Germinal center (tissue), 1 donor: ENCODE measurements at regions not wholly inside any gene's neighbourhood (a gene's known extent, or its start where the extent isn't known, plus 50 kb on each side); places are given as distances from the start of the nearest gene placed in this dataset.
"Not testable (repeated sequence)": the region's sequence is repeated elsewhere in the genome, so short reads cannot be mapped to it uniquely, and the experiment has no call there.

Experiments
- DNase-seq: peaks from one replicate; pipeline ENCODE4 v3.0.0; 2012; ENCODE audit warnings: mixed read lengths, low spot score

GRCh38 chr7:131052285-131052904, 275.3 kb upstream of the MKLN1 start:
- DNase-seq, result no peak

DNA sequence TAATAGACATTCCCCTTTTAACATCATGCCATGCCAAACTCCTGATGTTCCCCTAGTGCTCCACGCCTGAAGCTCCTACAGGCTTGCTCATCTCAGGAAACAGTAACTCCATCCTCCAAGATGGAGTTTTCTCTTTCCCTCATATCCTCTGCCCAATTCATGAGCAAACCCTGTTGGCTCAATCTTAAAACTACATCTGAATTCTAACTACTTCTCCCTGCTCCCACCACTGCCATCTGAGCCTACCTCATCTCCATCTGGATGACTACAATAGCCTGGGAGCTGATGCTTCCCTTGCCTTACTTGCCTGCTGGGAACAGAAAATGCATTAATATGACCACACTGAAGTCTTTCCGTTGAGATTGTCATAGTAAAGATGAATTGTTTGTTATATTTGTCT, 271.7 kb upstream of the MKLN1 start:
- no peak for DNase-seq

DNA sequence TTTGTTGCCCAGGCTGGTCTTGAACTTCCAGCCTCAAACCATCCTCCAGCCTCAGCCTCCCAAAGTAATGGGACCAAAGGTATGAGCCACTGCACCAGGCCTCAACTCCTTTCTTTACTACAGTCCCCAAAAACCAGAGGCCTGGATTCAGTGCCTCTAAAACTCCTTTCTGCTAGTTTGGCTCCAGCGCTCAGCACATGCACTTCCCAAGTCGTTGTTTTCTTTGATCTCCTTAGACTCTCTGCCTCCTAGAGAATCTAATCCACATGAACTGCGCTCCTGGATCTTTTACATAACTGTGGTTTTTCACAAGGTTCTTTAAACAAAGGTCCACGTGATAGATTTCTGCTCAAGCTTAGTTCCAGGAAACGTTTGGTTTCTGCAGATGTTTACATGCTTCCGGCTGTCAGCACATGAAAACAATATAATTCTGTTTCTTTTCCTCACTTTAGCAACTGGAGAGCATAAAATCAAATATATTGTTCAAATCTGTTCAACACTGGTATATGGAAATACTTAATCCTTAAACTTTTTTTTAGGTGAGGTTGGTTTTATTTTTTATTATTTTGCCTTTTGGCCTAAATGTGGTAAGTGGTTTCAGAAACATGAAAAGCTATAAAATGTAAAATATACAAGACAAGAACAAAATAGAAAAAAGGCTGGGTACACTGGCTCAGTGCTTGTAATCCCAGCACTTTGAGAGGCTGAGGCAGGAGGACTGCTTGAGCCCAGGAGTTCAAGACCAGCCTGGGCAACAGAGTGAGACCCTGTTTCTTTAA, 270.5 kb upstream of the MKLN1 start:
- no peak for DNase-seq

DNA sequence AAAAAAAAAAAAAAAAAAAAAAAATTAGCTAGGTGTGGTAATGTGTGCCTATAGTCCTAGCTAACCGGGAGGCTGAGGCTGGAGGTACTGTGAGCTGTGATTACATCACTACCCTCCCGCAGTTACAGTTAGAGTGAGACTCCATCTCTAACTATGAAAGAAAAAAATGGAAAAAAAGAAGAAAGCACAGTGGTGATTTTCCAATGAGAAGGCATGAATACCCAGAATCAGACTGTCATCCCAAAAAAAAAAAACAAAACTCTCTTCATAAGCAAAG, 269.9 kb upstream of the MKLN1 start:
- DNase-seq, result no peak

GRCh38 chr7:131058561-131059288, 269.0 kb upstream of the MKLN1 start:
- DNase-seq, result not testable (repeated sequence)

GRCh38 chr7:131059401-131059800, 268.3 kb upstream of the MKLN1 start:
- DNase-seq, result not testable (repeated sequence)

DNA sequence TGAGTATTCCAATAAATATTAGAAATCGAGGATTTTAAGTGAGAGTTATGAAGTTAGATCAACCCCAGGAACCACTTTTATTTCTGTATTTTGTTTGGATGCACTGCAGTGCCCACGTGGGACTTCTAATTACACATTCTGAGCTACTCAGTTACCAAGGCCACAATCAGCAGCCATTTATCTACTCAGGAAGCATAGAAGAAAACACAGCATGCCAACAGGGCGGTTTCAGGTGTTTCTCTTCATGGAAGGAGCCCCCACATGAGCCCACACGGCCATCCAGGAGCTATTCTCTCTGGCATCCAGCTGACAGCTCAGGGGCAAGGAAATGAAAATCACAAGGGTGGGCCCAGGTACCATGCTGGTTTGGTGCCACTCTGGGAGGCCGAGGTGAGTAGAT, 266.5 kb upstream of the MKLN1 start:
- DNase-seq, result no peak

- DNase-seq, result no peak
Observed at GRCh38 chr7:131061818-131062217, 265.9 kb upstream of the MKLN1 start.

- DNase-seq, result no peak
Observed at GRCh38 chr7:131066635-131067034, 261.0 kb upstream of the MKLN1 start.

DNA sequence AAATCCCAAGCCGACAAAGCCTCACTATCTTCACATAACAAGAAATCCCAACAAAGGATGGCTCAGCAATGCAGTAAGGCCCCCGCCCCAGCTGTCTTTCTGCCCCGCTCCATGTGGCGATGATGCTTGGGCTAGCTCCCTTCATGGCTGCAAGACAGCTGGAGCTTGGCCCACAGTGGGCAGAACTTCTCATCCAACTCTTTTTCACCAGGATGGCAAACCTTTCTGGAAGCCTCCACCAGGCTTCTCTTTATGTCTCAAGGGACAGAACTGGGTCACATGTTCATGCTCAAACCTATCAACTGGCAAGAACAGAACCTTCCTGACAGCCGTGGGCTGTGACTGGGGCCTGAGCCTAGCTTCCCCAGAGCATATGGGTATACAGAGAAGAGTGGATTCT, 260.5 kb upstream of the MKLN1 start:
- no peak for DNase-seq

DNA sequence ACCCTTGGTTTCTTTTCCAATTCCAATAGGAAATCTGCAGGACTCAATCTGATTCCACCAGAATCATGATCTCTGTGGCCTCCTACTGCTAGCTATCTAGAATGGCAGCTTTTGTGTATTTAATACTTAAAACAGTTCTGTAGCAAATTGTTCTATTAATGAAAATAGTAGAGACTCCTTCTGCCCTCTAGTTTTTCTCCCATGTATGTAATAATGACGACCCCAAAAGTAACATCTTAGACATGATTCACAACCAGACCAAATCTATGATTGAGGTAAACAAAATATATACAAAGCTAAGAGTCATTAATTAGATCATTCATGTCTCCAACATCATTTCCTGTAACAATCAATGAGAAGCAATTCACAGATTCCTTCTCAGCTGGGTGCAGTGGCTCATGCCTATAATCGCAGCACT, 259.1 kb upstream of the MKLN1 start:
- no peak for DNase-seq

- DNase-seq, result no peak
Observed at GRCh38 chr7:131071786-131072504, 255.7 kb upstream of the MKLN1 start.

DNA sequence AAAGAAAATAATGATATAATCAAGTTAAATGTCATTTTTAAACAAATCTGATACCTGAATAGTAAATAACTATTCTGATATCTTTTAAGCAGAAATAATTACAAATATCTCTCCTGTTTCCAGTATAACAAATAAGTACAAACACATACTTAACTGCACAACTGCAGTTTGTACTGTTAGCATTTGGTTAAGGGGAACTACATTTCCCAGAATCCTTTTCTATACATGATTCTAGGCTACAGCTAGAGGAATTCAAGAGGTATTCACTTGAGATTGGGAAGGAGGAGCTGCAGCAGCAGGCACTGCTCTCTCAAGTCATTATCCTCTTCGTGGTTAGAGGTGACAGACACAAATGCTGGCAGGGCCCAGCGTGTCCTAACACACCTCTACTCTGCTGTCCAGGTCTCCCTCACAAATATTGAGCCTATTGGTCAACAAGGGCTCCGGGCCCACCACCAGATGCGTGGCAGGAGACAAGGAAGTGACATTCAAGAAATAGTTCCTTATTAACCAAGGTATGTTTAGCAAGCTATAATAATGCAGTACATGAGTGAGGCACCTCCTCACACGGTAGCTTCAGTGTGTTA, 255.1 kb upstream of the MKLN1 start:
- DNase-seq, result no peak

DNA sequence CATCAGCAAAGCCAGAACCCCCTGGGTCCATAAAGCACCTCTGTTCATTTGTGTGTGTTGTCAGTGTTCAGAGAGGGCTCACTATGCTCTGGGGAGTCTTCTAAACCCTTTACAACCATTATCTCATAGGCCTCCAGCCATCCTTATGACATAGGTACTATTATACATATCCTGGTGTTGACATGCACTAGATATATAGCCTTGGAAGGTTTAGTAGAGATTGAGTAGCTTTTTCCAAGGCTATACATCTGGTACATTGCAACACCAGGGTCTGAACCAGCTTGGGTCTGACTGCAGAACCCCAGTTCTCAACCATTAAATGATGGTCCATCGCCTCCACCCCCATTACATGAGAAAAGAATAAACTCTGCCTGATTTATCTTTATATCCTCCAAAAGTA, 253.6 kb upstream of the MKLN1 start:
- DNase-seq, result no peak

GRCh38 chr7:131074585-131074984, 253.1 kb upstream of the MKLN1 start:
- DNase-seq, result no peak

- no peak for DNase-seq
Observed at GRCh38 chr7:131075406-131075805, 252.3 kb upstream of the MKLN1 start.

DNA sequence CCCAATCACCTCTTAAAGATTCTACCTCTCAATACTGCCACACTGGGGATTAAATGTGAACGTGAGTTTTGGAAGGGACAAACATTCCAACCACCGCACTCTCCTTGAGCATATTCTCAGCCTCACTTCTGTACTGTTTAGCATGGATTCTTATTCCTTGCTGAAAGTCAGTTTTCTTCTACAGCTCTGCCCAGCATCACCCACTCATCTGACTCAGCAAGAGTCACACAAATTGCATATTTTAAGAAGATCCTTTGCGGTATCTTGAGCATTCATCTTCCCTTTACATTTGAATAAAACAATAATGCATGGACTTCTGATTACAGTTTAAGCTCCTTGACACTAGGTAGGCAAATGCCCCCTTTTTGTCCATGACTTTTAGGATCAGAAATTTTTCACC, 251.6 kb upstream of the MKLN1 start:
- DNase-seq, result no peak

DNA sequence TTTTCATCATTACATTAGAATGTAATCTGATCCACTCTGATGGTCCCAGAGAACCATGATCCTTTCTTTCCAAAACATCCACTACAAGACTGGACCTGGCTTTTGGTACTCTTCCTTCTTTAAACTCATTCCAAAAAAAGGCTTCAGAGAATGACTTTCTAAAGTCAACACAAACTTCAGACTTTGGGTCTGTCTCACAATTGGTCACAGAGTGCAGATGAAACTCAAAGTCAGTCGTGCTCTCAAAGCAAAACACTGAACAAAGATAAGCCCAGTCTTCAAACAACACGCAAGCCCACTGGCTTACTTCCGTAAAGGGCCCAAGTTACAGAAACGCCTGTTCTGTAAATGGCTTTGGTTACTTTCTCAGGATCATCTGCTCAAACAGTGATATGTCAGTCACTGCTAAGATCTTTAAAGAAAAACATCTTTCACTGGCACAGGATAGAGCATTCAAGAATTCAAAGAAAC, 250.9 kb upstream of the MKLN1 start:
- no peak for DNase-seq

GRCh38 chr7:131077735-131078134, 249.9 kb upstream of the MKLN1 start:
- DNase-seq, result no peak

GRCh38 chr7:131080754-131081153, 246.9 kb upstream of the MKLN1 start:
- no peak for DNase-seq

- no peak for DNase-seq
Observed at GRCh38 chr7:131081308-131081707, 246.4 kb upstream of the MKLN1 start.

GRCh38 chr7:131083781-131084180, 243.9 kb upstream of the MKLN1 start:
- DNase-seq, result no peak
